ENCODE measurements at regions not wholly inside any gene's neighbourhood (a gene's known extent, or its start where the extent isn't known, plus 50 kb on each side); places are given as distances from the start of the nearest gene placed in this dataset.
"Not testable (repeated sequence)": the region's sequence is repeated elsewhere in the genome, so short reads cannot be mapped to it uniquely, and the experiment has no call there.

DNA sequence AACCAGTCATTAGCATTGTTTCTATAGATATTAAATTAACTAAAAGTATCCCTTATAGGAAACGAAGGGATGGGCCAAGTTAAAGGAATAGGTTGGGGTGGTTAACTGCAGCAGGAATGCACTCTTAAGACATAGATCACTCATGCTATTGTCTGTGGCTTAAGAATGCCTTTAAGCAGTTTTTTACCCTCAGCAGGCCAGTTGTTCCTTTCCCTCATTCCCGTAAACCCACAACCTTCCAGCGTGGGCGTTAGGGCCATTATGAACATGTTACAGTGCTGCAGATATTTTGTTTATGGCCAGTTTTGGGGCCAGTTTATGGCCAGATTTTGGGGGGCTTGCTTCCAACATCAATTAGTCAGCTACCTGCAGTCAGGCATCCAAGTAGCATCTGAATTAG is 767.0 kb downstream of the LUZP2 start:
- not testable (repeated sequence) for TF ChIP-seq CTCF (conservative IDR thresholded peaks at IDR 0.05; ENCODE audit: low read depth, low read length); EZH2 (IDR thresholded peaks at IDR 0.05; ENCODE audit: borderline replicate concordance, low read depth, low read length, poor library complexity, severe bottlenecking)
